Adrenal gland (tissue), 5 donors: ENCODE measurements at regions not wholly inside any gene's neighbourhood (a gene's known extent, or its start where the extent isn't known, plus 50 kb on each side); places are given as distances from the start of the nearest gene placed in this dataset.

Experiments
- POLR2A ChIP-seq, 2 donors: fragments of 450-650 bp; IDR thresholded peaks; one replicate each; pipeline ENCODE4 v1.6.1; 2017; ENCODE audit warnings: antibody characterized with exemption in 2 of 2, mild to moderate bottlenecking in 2 of 2, moderate library complexity in 1 of 2
- TF ChIP-seq, protein P1 (sequence below), 6 experiments: fragments of 450-650 bp in 4 of 6; fragments of 200-600 bp in 2 of 6; sonication (generic) in 1 of 6; IDR thresholded peaks; 1 replicate in 5 of 6; 2 replicates in 1 of 6; pipeline versions ENCODE4 v1.5.1 to v1.8.0; 2016 to 2021; ENCODE audit warnings: antibody characterized with exemption in 6 of 6, mild to moderate bottlenecking in 2 of 6, moderate library complexity in 1 of 6
- donor health status: DM: no; HTN: no; CAD: no.

DNA sequence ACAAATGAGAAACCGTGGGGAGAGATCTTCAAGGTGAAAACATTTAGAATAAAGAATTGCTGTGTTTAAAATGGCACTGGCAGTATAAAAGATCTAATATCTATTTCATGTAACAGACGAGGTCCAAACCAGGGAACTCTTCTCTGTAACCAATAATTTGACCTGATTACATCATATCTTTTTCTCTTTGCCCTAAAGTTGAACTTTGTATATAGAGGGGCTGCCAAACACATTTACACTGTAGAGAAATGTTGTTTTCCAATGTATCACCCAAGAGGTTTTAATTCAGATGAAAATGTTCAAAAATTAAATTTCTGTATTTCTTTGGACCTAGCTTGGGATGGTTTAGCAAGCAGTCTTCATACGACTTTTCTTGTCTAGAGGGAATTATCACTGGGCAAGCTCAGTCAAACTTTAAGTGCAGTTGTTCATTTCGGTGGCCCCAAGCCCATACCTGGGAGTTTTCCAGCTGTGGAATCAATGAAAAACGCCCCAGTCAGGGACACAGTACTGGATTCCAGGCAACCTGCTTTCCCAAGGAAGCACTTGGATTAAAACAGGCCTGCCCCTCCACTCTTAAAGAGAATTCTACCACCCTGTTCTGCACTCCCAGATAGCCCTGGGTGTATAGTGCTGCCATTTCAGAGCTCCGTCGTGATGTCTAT lies 208.5 kb upstream of the FN1 start:
- TF ChIP-seq, protein P1, sequence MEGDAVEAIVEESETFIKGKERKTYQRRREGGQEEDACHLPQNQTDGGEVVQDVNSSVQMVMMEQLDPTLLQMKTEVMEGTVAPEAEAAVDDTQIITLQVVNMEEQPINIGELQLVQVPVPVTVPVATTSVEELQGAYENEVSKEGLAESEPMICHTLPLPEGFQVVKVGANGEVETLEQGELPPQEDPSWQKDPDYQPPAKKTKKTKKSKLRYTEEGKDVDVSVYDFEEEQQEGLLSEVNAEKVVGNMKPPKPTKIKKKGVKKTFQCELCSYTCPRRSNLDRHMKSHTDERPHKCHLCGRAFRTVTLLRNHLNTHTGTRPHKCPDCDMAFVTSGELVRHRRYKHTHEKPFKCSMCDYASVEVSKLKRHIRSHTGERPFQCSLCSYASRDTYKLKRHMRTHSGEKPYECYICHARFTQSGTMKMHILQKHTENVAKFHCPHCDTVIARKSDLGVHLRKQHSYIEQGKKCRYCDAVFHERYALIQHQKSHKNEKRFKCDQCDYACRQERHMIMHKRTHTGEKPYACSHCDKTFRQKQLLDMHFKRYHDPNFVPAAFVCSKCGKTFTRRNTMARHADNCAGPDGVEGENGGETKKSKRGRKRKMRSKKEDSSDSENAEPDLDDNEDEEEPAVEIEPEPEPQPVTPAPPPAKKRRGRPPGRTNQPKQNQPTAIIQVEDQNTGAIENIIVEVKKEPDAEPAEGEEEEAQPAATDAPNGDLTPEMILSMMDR (IDR thresholded peaks at IDR 0.05): no peak
- TF ChIP-seq POLR2A (IDR thresholded peaks at IDR 0.05): no peak
